ENCODE measurements at regions not wholly inside any gene's neighbourhood (a gene's known extent, or its start where the extent isn't known, plus 50 kb on each side); places are given as distances from the start of the nearest gene placed in this dataset.
"Not testable (repeated sequence)": the region's sequence is repeated elsewhere in the genome, so short reads cannot be mapped to it uniquely, and the experiment has no call there.

- no peak for DNase-seq (ENCODE audit: low read depth)
- in situ Hi-C loops (cut with HindIII; ENCODE audit: low pct_unique_long_range_greater_than_20kb, low sequenced_read_pairs) = no loop called here
Measured at GRCh38 chr4:187109636-187110035, 386.0 kb upstream of the FAT1 start.

- no peak for DNase-seq (ENCODE audit: low read depth)
- in situ Hi-C loops (cut with HindIII; ENCODE audit: low pct_unique_long_range_greater_than_20kb, low sequenced_read_pairs) = no loop called here
Measured at GRCh38 chr4:187118166-187118565, 394.5 kb upstream of the FAT1 start.

GRCh38 chr4:187118602-187119120 lies 395.0 kb upstream of the FAT1 start:
- in situ Hi-C loops (cut with HindIII; ENCODE audit: low pct_unique_long_range_greater_than_20kb, low sequenced_read_pairs) = no loop called here
- no peak for DNase-seq (ENCODE audit: low read depth)

- in situ Hi-C loops (cut with HindIII; ENCODE audit: low pct_unique_long_range_greater_than_20kb, low sequenced_read_pairs) = no loop called here
- no peak for DNase-seq (ENCODE audit: low read depth)
Measured at GRCh38 chr4:187124331-187124730, 400.7 kb upstream of the FAT1 start.

GRCh38 chr4:187125062-187125461 lies 401.4 kb upstream of the FAT1 start:
- in situ Hi-C loops (cut with HindIII; ENCODE audit: low pct_unique_long_range_greater_than_20kb, low sequenced_read_pairs) = no loop called here
- DNase-seq (ENCODE audit: low read depth) = no peak

GRCh38 chr4:187127456-187127855 lies 403.8 kb upstream of the FAT1 start:
- DNase-seq (ENCODE audit: low read depth) = no peak
- in situ Hi-C loops (cut with HindIII; ENCODE audit: low pct_unique_long_range_greater_than_20kb, low sequenced_read_pairs) = no loop called here

GRCh38 chr4:187128222-187128621 lies 404.6 kb upstream of the FAT1 start:
- in situ Hi-C loops (cut with HindIII; ENCODE audit: low pct_unique_long_range_greater_than_20kb, low sequenced_read_pairs) = no loop called here
- DNase-seq (ENCODE audit: low read depth) = peak; percentile 67

GRCh38 chr4:187128976-187129375 lies 405.3 kb upstream of the FAT1 start:
- peak; percentile 58 for DNase-seq (ENCODE audit: low read depth)
- in situ Hi-C loops (cut with HindIII; ENCODE audit: low pct_unique_long_range_greater_than_20kb, low sequenced_read_pairs) = no loop called here

GRCh38 chr4:187131826-187132225 lies 408.2 kb upstream of the FAT1 start:
- DNase-seq (ENCODE audit: low read depth); in situ Hi-C loops (cut with HindIII; ENCODE audit: low pct_unique_long_range_greater_than_20kb, low sequenced_read_pairs): not testable (repeated sequence)

- in situ Hi-C loops (cut with HindIII; ENCODE audit: low pct_unique_long_range_greater_than_20kb, low sequenced_read_pairs) = no loop called here
- DNase-seq (ENCODE audit: low read depth) = no peak
Measured at GRCh38 chr4:187135878-187136277, 412.2 kb upstream of the FAT1 start.

- DNase-seq (ENCODE audit: low read depth) = no peak
- in situ Hi-C loops (cut with HindIII; ENCODE audit: low pct_unique_long_range_greater_than_20kb, low sequenced_read_pairs) = no loop called here
Measured at GRCh38 chr4:187139141-187139540, 415.5 kb upstream of the FAT1 start.

GRCh38 chr4:187141101-187141500 lies 417.4 kb upstream of the FAT1 start:
- no peak for DNase-seq (ENCODE audit: low read depth)
- in situ Hi-C loops (cut with HindIII; ENCODE audit: low pct_unique_long_range_greater_than_20kb, low sequenced_read_pairs) = no loop called here

- in situ Hi-C loops (cut with HindIII; ENCODE audit: low pct_unique_long_range_greater_than_20kb, low sequenced_read_pairs) = no loop called here
- no peak for DNase-seq (ENCODE audit: low read depth)
Measured at GRCh38 chr4:187149229-187149945, 425.7 kb upstream of the FAT1 start.

- in situ Hi-C loops (cut with HindIII; ENCODE audit: low pct_unique_long_range_greater_than_20kb, low sequenced_read_pairs) = no loop called here
- DNase-seq (ENCODE audit: low read depth) = no peak
Measured at GRCh38 chr4:187157380-187157958, 433.8 kb upstream of the FAT1 start.

- no peak for DNase-seq (ENCODE audit: low read depth)
- in situ Hi-C loops (cut with HindIII; ENCODE audit: low pct_unique_long_range_greater_than_20kb, low sequenced_read_pairs) = no loop called here
Measured at GRCh38 chr4:187158003-187158402, 434.3 kb upstream of the FAT1 start.

GRCh38 chr4:187160486-187160885 lies 436.8 kb upstream of the FAT1 start:
- DNase-seq (ENCODE audit: low read depth) = no peak
- in situ Hi-C loops (cut with HindIII; ENCODE audit: low pct_unique_long_range_greater_than_20kb, low sequenced_read_pairs) = no loop called here

- in situ Hi-C loops (cut with HindIII; ENCODE audit: low pct_unique_long_range_greater_than_20kb, low sequenced_read_pairs) = no loop called here
- DNase-seq (ENCODE audit: low read depth) = no peak
Measured at GRCh38 chr4:187166886-187167512, 443.3 kb upstream of the FAT1 start.

- no peak for DNase-seq (ENCODE audit: low read depth)
- in situ Hi-C loops (cut with HindIII; ENCODE audit: low pct_unique_long_range_greater_than_20kb, low sequenced_read_pairs) = no loop called here
Measured at GRCh38 chr4:187171706-187172339, 448.2 kb upstream of the FAT1 start.

- in situ Hi-C loops (cut with HindIII; ENCODE audit: low pct_unique_long_range_greater_than_20kb, low sequenced_read_pairs) = no loop called here
- no peak for DNase-seq (ENCODE audit: low read depth)
Measured at GRCh38 chr4:187172340-187172761, 448.7 kb upstream of the FAT1 start.

Measured in Caki2 (cell line).